Retinal pigment epithelial cell (primary cell): ENCODE measurements at regions not wholly inside any gene's neighbourhood (a gene's known extent, or its start where the extent isn't known, plus 50 kb on each side); places are given as distances from the start of the nearest gene placed in this dataset.
"Not testable (repeated sequence)": the region's sequence is repeated elsewhere in the genome, so short reads cannot be mapped to it uniquely, and the experiment has no call there.

ENCODE experiments used
- DNase-seq: peaks from one replicate; pipeline ENCODE4 v3.0.0-alpha.2; 2010; ENCODE audit warnings: low read depth
- H3K4me3 ChIP-seq: 2 replicates; pipeline ENCODE4 v1.5.1; 2011; ENCODE audit warnings: mild to moderate bottlenecking, low read length, control low read depth, moderate library complexity
- CTCF ChIP-seq: conservative IDR thresholded peaks from 2 replicates; pipeline ENCODE4 v1.5.1; 2011; ENCODE audit warnings: low read depth, low read length, control low read depth, inconsistent platforms

- no peak for TF ChIP-seq CTCF
- DNase-seq, result no peak
- no peak overlapping the region for H3K4me3 ChIP-seq
Observed at GRCh38 chr7:153107826-153108225, 348.3 kb downstream of the ACTR3B start.

GRCh38 chr7:153109566-153109965 is 350.0 kb downstream of the ACTR3B start:
- DNase-seq, result no peak
- no peak overlapping the region for H3K4me3 ChIP-seq
- no peak for TF ChIP-seq CTCF

- no peak for TF ChIP-seq CTCF
- no peak overlapping the region for H3K4me3 ChIP-seq
- no peak for DNase-seq
Observed at GRCh38 chr7:153110606-153111005, 351.1 kb downstream of the ACTR3B start.

- DNase-seq, H3K4me3 ChIP-seq: not testable (repeated sequence)
Observed at GRCh38 chr7:153122255-153122654, 362.7 kb downstream of the ACTR3B start.

GRCh38 chr7:153130052-153130451 is 370.5 kb downstream of the ACTR3B start:
- no peak for TF ChIP-seq CTCF
- DNase-seq, result no peak
- H3K4me3 ChIP-seq, result no peak overlapping the region

- no peak for DNase-seq
- H3K4me3 ChIP-seq, result no peak overlapping the region
- TF ChIP-seq CTCF, result no peak
Observed at GRCh38 chr7:153151766-153152165, 392.2 kb downstream of the ACTR3B start.

GRCh38 chr7:153152801-153153422 is 393.4 kb downstream of the ACTR3B start:
- no peak for TF ChIP-seq CTCF
- no peak overlapping the region for H3K4me3 ChIP-seq
- DNase-seq, result no peak

GRCh38 chr7:153158149-153158548 is 398.6 kb downstream of the ACTR3B start:
- no peak for DNase-seq
- no peak for TF ChIP-seq CTCF
- H3K4me3 ChIP-seq, result no peak overlapping the region
